GM19468 (cell line): ENCODE measurements at regions not wholly inside any gene's neighbourhood (a gene's known extent, or its start where the extent isn't known, plus 50 kb on each side); places are given as distances from the start of the nearest gene placed in this dataset.

Experiments
- ATAC-seq: cut with Tn5 transposase; IDR thresholded peaks from one replicate; pipeline ENCODE4 v1.9.1; 2021; ENCODE audit warnings: mild to moderate bottlenecking, moderate library complexity, moderate number of reproducible peaks; ENCODE audit not compliant: unreplicated experiment; ENCODE audit errors: extremely low read depth

DNA sequence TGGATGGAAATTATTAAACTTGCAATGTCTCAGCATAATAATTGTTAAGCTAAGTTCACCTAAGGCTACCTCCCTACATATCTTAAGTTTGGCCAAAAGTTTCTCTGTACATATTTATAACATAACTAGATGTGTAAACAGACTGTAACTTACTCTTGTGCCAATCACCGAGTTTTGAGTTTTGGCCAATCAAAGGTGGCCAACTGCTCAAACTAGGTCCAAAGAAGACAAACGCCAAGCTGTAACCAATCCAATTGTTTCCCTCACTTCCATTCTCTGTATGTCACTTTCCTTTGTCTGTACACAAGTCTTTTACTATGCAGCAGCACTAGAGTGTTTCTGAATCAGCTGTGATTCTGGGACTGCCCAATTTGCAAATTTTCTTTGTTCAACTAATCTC lies 197.8 kb downstream of the LYPLAL1 start:
- no peak for ATAC-seq

DNA sequence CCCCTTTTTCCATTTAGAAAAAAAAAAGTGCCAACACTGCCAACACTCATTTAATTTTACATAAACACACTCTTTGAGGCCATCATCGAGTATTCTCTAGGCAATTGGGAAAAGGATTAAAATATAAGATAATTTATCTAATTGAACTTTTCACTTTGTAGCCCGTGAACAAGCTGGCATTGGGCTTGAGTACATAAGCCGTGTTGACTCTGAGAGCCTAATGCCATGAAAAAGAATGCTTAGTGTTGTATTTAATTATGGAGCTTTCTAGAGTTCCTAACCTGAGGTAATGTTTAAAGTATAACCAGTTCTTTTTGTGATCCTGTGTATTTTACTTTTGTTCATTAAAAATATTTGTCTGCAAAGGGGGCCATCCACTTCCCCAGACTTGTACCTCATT lies 193.8 kb downstream of the LYPLAL1 start:
- ATAC-seq, result no peak

DNA sequence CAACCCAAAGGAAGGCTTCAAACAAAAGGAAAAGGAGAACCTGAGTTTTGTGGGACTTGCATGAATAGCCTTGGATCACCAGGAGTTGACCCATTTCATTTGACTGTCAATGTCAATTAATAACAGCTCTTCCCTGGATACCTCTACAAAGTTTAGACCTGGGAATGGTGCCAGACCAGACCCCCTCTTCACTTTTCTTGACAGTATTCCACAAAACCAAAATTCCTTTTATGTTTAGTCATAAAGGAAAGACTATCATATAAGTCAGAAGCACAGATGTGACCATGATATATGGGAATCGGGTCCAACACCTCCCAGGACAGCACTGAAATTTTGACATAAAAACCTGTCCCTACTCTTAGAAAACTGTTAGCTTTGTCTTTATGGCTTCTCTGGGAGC lies 191.8 kb downstream of the LYPLAL1 start:
- no peak for ATAC-seq

DNA sequence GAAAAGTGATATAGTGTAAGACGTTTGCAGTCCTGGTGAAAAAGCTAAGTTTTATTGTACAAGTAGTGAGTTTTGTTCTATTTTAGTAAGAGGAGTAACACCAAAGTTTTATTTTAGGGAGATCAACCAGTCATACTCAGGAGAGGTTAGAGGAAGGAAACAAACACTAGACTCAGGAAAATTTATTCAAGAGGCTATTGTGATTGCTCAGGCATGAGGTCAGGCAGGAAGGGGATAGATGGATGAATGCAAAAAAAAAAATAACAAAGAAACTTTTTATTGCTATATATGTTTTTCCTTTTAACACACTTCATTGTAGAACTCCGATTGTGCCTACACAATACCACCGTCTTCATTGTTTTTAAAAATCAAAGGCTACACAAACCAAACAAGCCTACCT lies 189.0 kb downstream of the LYPLAL1 start:
- ATAC-seq, result no peak

DNA sequence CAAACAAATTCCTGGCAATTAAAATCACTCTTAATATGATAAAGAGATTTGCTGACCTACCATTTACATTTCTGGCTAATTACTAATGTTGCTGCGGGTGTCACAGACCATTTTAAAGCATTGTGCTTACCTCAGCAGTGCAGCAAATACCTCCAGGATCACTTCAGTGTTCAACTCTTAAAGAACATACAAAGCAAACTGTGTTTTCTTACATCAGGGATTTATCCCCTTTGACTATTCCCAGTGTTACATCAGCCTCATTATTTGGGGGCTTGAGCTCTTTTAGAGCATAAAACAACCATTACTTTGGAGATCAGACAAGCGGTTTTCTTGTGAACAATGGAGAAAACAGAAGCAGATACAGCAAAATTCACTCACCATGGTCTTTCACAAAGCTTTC lies 185.4 kb downstream of the LYPLAL1 start:
- no peak for ATAC-seq

DNA sequence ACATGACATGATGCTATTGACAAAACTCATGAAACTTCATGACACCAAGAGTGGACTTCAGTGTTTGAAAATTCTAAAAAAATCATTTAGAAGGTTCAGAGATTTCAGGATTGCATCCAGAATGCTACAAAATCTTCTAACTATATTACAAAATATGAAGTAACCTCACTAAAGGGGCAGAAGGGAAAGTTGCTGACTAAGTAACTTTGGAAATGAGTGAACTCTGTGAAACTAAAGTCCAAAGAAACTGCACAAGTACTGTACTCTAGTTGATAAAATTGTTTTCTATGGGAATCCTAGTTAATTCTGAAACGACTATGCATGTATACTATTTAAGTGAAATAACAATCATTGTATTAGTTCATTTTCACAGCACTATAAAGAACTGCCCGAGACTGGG lies 184.4 kb downstream of the LYPLAL1 start:
- ATAC-seq, result no peak

DNA sequence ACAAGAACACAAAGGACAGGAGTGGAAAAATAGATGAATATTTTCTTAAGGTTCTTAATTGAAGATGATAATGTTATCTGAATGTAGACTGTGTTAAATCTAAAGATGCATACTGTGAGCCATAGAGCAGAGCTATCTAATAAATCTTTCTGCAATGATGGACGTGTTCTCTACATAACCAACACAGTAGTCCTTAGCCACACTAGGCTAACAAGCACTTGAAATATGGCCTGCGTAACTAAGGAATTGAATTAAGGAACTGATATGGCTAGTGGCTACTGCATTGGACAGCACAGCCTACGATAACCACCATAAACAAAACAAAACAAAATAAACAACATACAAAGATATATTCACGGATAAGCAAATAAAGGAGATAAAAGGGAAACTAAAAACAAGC lies 181.3 kb downstream of the LYPLAL1 start:
- ATAC-seq, result no peak

DNA sequence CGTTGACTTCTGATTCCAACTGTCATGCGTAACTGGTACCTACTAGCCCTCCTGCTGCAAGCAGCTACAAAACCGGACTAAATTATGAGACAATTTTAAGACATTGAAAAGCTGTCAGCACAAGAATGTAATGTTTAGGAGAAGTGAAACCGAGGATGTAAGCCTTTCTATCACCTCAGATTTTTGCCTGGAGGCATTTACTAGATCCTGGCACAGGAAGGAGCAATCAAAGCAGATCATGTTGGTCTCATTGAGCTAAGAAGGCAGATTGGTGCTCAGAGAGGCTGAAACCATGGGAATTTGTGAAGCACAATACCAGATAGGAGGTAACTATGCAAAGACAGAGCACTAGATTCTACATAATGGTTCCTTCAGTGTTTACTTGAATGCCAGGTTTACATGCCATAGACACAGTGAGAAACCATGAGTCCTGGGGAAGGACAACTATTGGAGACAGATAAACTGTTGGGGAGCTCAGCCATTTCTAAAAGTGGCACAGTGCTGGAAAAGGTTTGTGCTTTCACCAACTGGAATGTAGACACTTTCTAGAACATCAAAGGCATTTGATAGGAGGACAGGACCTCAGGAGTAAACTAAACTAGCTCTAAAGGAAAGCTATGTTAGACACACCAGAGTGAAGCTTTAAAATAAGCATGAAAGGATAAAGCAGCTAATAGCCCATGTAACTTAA lies 179.4 kb downstream of the LYPLAL1 start:
- no peak for ATAC-seq

DNA sequence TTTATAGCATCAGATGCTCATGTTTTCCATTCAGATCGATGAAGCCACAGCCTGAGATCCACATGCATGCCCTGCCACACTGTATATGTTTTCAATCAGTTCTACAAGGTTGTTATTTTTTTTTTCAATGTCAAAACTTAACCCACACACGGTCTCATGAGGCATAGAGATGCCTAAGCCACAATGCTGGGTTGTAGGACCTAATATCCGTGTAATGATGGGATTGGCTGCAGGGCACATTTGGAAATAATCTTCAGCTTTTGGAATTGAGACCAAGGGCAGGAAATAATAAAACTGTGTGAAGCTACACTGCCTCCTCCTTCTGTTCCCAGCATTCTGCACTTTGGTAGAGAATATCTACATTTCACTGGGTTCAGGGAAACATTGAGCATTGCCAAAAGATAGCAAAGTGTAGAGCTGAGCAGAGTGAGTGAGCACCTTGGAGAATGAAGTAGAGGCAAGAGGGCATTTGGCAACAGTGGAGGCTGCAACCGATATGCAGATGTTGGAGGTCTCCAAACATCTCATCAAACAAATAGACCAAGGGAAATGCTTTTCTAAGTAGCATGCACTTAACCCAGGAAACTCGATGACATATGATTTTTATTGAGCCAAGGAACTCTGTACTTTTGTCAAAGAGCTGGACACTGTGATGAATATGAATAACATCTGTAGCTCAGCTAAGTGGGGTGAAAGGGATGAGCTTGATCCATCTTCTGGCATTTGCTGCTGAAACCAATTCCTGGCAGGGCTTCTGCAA lies 176.7 kb downstream of the LYPLAL1 start:
- ATAC-seq, result no peak

DNA sequence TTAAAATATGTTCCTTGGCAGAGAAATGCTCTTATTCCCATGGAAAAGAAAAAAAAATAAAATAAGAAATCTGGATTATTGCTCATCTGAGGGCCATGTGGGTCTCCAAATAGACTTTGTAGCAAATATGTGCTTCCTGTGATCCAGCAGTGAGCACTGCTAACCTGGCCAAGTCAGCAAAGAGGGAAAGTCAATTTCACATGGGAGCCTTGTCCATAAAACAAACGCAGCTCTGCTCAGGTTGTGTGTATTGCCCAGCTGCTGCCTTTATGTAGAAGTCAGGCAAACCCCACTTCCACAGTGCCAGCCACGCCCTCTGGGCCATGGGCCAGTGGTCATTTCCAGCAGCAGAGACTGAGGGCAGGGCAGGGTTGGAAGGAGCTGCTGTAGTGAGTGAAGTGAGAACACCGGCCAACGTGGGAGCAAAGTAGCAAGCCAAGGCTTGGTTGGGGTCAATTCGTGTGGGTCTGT lies 174.3 kb downstream of the LYPLAL1 start:
- no peak for ATAC-seq

DNA sequence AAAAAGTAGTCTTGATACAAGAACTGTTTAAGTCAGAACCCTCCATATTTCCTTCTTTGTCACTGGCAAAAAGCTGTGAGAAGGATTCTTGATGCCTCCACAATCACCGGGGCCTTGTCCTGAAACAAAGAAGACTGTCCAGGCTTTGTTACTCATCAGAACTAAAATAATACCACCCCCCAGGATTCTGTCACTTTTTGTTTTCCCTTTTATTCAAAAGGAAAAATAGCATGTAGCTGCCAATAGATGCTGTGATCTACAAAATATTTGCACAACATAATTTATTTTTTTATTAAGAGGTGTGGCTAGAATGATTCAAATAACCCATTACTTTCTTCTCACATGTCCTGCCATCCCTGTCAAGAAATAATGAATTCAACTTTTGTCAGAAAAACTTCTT lies 173.7 kb downstream of the LYPLAL1 start:
- no peak for ATAC-seq

DNA sequence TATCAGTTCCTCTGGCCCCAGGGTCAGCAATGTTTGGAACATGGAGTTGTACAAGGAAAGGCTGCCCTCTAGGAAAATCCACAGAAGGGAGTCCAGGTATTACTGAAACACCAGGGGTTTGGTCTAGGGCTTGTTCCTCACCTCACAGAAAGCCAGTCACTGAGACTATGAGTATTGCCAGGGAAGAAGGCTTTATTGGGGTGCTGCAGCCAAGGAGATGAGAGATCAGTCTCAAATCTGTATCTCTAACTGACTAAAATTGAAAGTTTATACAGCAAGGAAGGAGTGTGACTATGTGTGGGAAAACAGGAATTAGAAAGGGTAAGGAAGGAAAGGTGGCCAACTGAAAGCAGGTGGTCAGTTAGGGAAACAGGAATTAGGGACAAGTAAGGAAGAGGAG lies 172.3 kb downstream of the LYPLAL1 start:
- ATAC-seq, result no peak

DNA sequence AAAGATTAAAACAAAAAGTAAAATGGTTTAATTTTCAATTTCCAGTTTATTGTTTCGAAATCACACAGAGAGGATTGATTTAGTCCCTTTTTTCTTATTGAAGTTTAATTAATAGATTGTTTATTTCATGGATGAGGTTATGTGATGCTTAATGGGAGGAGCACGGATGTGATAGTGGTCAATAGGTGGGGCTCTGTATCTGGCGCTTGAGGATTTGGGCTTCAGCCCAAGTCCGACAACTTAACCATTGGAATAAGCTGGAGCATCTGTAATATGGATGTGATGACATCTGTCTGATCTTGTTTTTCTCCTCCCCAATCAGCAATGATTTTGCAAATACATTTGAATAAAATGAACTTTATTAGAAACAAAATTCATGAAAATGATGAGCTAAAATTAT lies 169.2 kb downstream of the LYPLAL1 start:
- ATAC-seq, result no peak

DNA sequence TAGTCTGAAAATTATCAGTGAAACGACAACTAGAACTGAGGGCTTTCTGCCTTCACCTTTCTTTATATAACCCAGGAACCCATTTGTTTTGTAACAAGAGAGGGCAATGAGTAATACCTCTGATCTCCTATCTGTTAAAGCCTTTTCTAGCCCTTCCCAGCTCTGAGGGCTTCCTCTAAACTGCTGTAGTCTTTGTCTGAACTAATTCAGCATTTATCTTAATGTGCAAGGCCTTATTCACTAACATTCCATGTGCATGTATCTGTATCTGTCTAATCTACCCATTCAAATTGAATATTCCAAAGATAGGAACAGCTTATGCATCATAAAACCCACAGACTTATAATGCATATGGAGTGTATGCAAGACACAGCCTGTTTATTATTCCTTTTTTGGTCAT lies 167.1 kb downstream of the LYPLAL1 start:
- no peak for ATAC-seq

DNA sequence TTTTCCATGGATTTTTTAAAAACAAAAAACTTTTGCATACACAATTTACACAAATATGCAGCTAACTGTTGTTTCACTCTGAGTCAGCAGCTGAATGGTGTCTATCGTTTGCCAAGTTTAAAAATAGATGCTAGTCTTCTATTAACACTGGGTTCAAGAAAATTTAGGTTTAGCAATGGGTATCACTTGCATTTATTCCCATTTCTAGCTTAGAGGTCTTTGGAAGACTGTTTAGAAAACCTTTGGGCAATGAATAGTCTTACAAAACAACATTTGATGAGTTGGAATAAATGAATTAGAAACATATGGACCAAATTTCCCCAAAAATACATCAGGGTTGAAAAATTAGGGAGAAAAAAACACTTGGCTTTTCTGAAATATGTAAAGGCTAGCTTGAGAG lies 165.8 kb downstream of the LYPLAL1 start:
- ATAC-seq, result no peak

DNA sequence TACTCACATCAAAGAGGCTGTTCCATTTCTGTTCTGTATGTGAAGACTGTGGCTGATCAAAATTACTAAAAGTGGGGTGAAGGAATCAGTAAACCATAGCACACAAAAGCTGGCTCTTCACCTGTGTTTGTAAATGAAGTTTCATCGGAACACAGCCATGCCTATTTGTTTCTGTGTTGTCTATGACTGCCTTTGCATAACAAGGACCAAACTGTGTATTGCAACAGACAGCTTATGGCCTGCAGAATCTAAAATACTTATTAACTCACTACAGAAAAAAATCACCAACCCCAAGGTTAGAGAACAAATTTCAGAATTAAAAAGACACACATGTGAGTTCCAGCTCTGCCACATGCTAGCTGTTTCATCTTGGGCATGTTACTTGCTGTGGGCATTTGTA lies 163.9 kb downstream of the LYPLAL1 start:
- no peak for ATAC-seq

DNA sequence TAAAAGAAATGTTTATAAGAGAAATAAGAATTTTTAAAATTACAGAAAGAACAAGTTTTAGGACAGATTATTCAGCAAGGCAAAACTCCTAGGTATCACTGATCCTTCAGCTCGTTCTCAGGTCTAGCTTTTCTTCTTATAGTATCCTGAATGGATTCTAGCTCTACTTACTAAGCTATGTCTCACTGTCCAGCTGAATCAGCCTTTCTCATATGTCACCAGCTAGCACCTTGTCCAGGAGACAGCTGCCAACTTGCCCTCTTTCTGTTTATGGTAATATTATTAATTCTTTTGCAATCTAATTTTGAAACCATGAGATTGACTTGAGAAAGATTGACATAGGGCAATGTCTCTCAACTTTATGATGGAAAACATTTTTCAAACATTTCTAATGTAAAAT lies 159.9 kb downstream of the LYPLAL1 start:
- no peak for ATAC-seq

DNA sequence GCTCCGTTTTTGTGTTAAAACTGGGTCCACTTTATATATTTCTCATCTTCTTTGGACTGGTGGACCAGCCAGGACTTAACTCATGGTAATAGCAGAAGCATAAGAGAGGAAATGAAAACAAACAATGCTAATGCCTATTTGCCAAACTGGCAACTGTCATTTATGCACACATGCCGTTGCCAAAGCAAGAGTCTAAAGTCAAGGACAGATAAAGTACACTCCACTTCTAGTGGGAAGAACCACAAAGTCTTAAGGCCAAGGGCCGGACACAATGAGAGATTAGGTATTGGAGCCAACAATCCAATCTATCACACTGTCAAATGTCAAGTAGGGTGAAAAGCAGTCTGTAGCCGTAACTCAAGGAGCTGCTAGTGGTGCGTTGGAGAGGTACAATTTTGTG lies 157.7 kb downstream of the LYPLAL1 start:
- ATAC-seq, result no peak

DNA sequence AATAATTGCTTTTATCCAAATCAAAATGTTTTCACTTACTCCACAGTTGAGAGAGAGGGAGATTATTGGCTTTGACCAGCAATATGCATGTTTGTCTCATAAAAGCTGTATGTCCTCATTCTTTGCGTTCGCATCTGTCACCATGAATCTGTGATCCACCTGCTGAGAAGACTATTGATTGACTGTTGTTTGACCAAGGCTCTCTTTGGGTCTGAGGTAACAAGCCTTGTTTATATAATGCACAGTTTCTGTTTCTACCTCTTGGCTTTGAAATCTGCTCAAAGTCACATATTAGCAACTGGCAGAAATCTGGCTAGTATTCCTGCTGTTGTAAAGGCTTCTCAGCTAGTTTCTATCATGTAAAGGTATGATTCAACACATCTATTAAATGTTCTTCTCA lies 157.0 kb downstream of the LYPLAL1 start:
- no peak for ATAC-seq

DNA sequence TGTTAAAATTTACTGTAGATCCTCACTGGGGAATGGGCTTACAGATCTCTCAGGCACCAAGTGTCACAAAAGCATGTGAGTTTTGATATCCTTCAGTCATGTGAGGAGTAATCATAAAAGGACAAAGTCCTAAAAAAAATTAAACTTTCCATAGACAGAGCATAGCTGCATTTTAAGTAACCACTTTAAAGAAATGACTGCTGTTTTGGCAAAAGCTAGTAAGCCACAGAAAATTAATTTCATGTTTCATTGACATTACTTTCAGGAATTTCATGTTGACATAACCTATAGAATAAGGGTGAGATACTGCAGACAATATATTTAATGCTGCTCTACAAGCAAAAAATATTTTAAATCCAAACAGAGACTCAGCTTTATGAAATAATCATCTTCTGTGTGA lies 156.3 kb downstream of the LYPLAL1 start:
- ATAC-seq, result no peak

DNA sequence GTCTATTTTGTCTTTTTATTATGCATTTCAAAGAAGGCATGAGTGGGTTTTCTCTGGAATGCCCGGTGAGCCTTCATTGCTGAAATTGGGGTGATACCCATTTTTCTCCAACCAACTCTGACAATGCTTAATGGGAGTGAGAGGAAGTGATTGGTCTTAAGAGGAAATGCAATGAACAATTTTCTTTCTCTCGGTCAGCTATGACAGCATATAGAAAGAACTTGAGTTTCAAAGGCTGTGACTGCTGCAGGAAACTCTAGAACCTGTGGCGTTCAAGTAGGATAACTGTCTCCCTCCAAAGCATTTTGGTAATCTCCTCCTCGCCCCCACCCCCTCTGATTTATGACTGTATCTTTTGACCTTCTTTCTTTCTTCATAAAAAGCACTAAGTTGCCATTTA lies 155.9 kb downstream of the LYPLAL1 start:
- ATAC-seq, result no peak

DNA sequence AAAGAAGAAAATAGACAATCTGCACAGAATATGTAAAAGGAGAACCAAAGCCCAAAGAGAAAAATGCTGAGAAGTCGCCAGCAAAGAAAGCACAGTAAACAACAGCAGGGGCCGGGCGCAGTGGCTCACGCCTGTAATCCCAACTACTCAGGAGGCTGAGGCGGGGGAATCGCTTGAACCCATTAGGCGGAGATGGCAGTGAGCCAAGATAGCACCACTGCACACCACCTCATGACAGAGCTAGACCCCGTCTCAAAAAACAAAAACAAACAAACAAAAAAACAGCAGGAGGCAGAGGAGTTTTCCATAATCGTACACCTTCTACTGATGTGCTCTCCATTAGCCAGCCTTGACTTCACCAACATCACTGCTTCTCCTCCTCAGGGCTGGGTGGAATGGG lies 153.2 kb downstream of the LYPLAL1 start:
- ATAC-seq, result no peak
